SK-N-SH treated with all-trans-retinoic acid at 6 μM for 48 hours (cell line): ENCODE measurements at regions not wholly inside any gene's neighbourhood (a gene's known extent, or its start where the extent isn't known, plus 50 kb on each side); places are given as distances from the start of the nearest gene placed in this dataset.

Experiments used
- ATAC-seq: fragments of 200-7000 bp; cut with Tn5 transposase; 3 replicates; pipeline ENCODE4 v1.9.1; 2020; ENCODE audit warnings: mild to moderate bottlenecking, moderate library complexity
- ARNTL ChIP-seq: fragments of 450-650 bp; formaldehyde crosslinking; IDR thresholded peaks from 2 replicates; pipeline ENCODE4 v1.5.0; 2020; ENCODE audit warnings: low read depth, mild to moderate bottlenecking, moderate library complexity, borderline replicate concordance
- BACH2 ChIP-seq: fragments of 250-450 bp; sonication (Bioruptor Pico); IDR thresholded peaks from 2 replicates; pipeline ENCODE4 v1.9.0; 2021; ENCODE audit warnings: mild to moderate bottlenecking, borderline replicate concordance
- CREB5 ChIP-seq: fragments of 250-450 bp; sonication (Bioruptor Pico); IDR thresholded peaks from 2 replicates; pipeline ENCODE4 v1.5.1; 2020; ENCODE audit warnings: low read depth, mild to moderate bottlenecking, moderate library complexity
- CSDC2 ChIP-seq: fragments of 250-450 bp; sonication (Bioruptor Pico); IDR thresholded peaks from 2 replicates; pipeline ENCODE4 v1.5.0; 2020; ENCODE audit warnings: mild to moderate bottlenecking, moderate library complexity
- CSRNP3 ChIP-seq: fragments of 250-450 bp; sonication (Bioruptor Pico); IDR thresholded peaks from 2 replicates; pipeline ENCODE4 v1.5.1; 2021; ENCODE audit warnings: mild to moderate bottlenecking, moderate library complexity
- ESRRG ChIP-seq: fragments of 250-450 bp; sonication (Bioruptor Pico); IDR thresholded peaks from 2 replicates; pipeline ENCODE4 v1.6.1; 2021; ENCODE audit warnings: mild to moderate bottlenecking
- GLIS3 ChIP-seq: fragments of 250-450 bp; sonication (Bioruptor Pico); IDR thresholded peaks from 2 replicates; pipeline ENCODE4 v1.5.0; 2020; ENCODE audit warnings: mild to moderate bottlenecking, moderate library complexity
- ISL1 ChIP-seq: fragments of 250-450 bp; sonication (Bioruptor Pico); IDR thresholded peaks from 2 replicates; pipeline ENCODE4 v2.1.2; 2022; ENCODE audit warnings: mild to moderate bottlenecking, moderate library complexity
- OSR1 ChIP-seq: fragments of 250-450 bp; sonication (Bioruptor Pico); IDR thresholded peaks from 2 replicates; pipeline ENCODE4 v1.8.0; 2022; ENCODE audit warnings: moderate library complexity, mild to moderate bottlenecking, inconsistent platforms
- POU6F1 ChIP-seq: fragments of 250-450 bp; sonication (Bioruptor Pico); IDR thresholded peaks from 2 replicates; pipeline ENCODE4 v1.8.0; 2021; ENCODE audit warnings: low read depth, mild to moderate bottlenecking, moderate library complexity, borderline replicate concordance
- PPARA ChIP-seq: fragments of 250-450 bp; sonication (Bioruptor Pico); IDR thresholded peaks from 2 replicates; pipeline ENCODE4 v1.5.0; 2020; ENCODE audit warnings: mild to moderate bottlenecking, borderline replicate concordance
- SNAI2 ChIP-seq: fragments of 250-450 bp; sonication (Bioruptor Pico); IDR thresholded peaks from 2 replicates; pipeline ENCODE4 v1.5.0; 2020; ENCODE audit warnings: mild to moderate bottlenecking, moderate library complexity
- TCF4 ChIP-seq: fragments of 250-450 bp; sonication (Bioruptor Pico); IDR thresholded peaks from 2 replicates; pipeline ENCODE4 v1.8.0; 2021; ENCODE audit warnings: mild to moderate bottlenecking, moderate library complexity, borderline replicate concordance
- TOX ChIP-seq: fragments of 250-450 bp; sonication (Bioruptor Pico); IDR thresholded peaks from 2 replicates; pipeline ENCODE4 v1.8.0; 2021; ENCODE audit warnings: mild to moderate bottlenecking, moderate library complexity, borderline replicate concordance
- TSHZ2 ChIP-seq: fragments of 250-450 bp; sonication (Bioruptor Pico); IDR thresholded peaks from 2 replicates; pipeline ENCODE4 v1.5.0; 2020; ENCODE audit warnings: mild to moderate bottlenecking, moderate library complexity
- ZC3H10 ChIP-seq: fragments of 250-450 bp; sonication (Bioruptor Pico); IDR thresholded peaks from 2 replicates; pipeline ENCODE4 v1.5.1; 2021; ENCODE audit warnings: mild to moderate bottlenecking, moderate library complexity
- ZFP3 ChIP-seq: fragments of 250-450 bp; sonication (Bioruptor Pico); IDR thresholded peaks from 2 replicates; pipeline ENCODE4 v1.5.0; 2020; ENCODE audit warnings: mild to moderate bottlenecking, moderate library complexity
- ZFP30 ChIP-seq: fragments of 450-650 bp; formaldehyde crosslinking; IDR thresholded peaks from 2 replicates; pipeline ENCODE4 v1.5.0; 2022; ENCODE audit warnings: mild to moderate bottlenecking, moderate library complexity
- ZNF565 ChIP-seq: fragments of 450-650 bp; formaldehyde crosslinking; conservative IDR thresholded peaks from 2 replicates; pipeline ENCODE4 v1.5.0; 2020; ENCODE audit warnings: low read depth, mild to moderate bottlenecking, moderate library complexity
- ZNF70 ChIP-seq: fragments of 450-650 bp; formaldehyde crosslinking; IDR thresholded peaks from 2 replicates; pipeline ENCODE4 v1.5.0; 2020; ENCODE audit warnings: mild to moderate bottlenecking, moderate library complexity
- ZNF8 ChIP-seq: fragments of 450-650 bp; formaldehyde crosslinking; IDR thresholded peaks from 2 replicates; pipeline ENCODE4 v1.5.0; 2020; ENCODE audit warnings: mild to moderate bottlenecking, moderate library complexity

GRCh38 chr19:29104605-29105241 is 108.2 kb downstream of the UQCRFS1 start:
- no peak for TF ChIP-seq ZNF8 (CRISPR knock-in tag)
- no peak for TF ChIP-seq ISL1 (CRISPR knock-in tag)
- TF ChIP-seq CSRNP3 (CRISPR knock-in tag): no peak
- TF ChIP-seq TOX (CRISPR knock-in tag): no peak
- TF ChIP-seq ZC3H10 (CRISPR knock-in tag): no peak
- TF ChIP-seq ZNF565 (CRISPR knock-in tag): no peak
- no peak for TF ChIP-seq TCF4 (CRISPR knock-in tag)
- TF ChIP-seq BACH2 (CRISPR knock-in tag): no peak
- no peak for TF ChIP-seq POU6F1 (CRISPR knock-in tag)
- TF ChIP-seq PPARA (CRISPR knock-in tag): no peak
- no peak for TF ChIP-seq CREB5 (CRISPR knock-in tag)
- no peak for TF ChIP-seq ZNF70 (CRISPR knock-in tag)
- no peak for TF ChIP-seq GLIS3 (CRISPR knock-in tag)
- TF ChIP-seq SNAI2: no peak
- no peak for TF ChIP-seq TSHZ2 (CRISPR knock-in tag)
- no peak for TF ChIP-seq ZFP3
- no peak for TF ChIP-seq OSR1 (CRISPR knock-in tag)
- no peak for TF ChIP-seq ARNTL (CRISPR knock-in tag)
- no peak for TF ChIP-seq ESRRG (CRISPR knock-in tag)
- TF ChIP-seq, all 23 proteins: peak for 0
- ATAC-seq: no peak

GRCh38 chr19:29098863-29099481 is 114.0 kb downstream of the UQCRFS1 start:
- peak; percentile 51; the same call in 2 of the 3 replicates for ATAC-seq
- TF ChIP-seq ISL1 (CRISPR knock-in tag) (no peak), ZNF70 (CRISPR knock-in tag) (no peak), ZFP3 (no peak), ZNF565 (CRISPR knock-in tag) (no peak), ARNTL (CRISPR knock-in tag) (no peak), ZNF8 (CRISPR knock-in tag) (no peak), CSDC2 (no peak), POU6F1 (CRISPR knock-in tag) (no peak), CSRNP3 (CRISPR knock-in tag) (no peak), GLIS3 (CRISPR knock-in tag) (no peak), TCF4 (CRISPR knock-in tag) (no peak), PPARA (CRISPR knock-in tag) (no peak), ZFP30 (CRISPR knock-in tag) (no peak), ESRRG (CRISPR knock-in tag) (no peak)
- TF ChIP-seq, all 23 proteins: peak for 0
